Endothelial cell of umbilical vein (primary cell): ENCODE measurements at regions not wholly inside any gene's neighbourhood (a gene's known extent, or its start where the extent isn't known, plus 50 kb on each side); places are given as distances from the start of the nearest gene placed in this dataset.

ENCODE experiments used
- BruUV-seq: library from RNA; stranded (reverse); fragments of 400-500 nt; replicated peaks from 2 replicates; lab custom pipeline; 2021; lab: Mats Ljungman, UMichigan
- CTCF ChIA-PET: fragments of 300-600, 350-600 bp; sonication (Branson Sonifier 250); formaldehyde crosslinking; loops from one replicate; lab custom pipeline; 2021; ENCODE audit warnings: antibody characterized with exemption, inconsistent platforms; lab: Charles Lee
- POLR2A ChIA-PET: fragments of 300-600, 350-600 bp; sonication (Branson Sonifier 250); formaldehyde crosslinking; loops from one replicate; lab custom pipeline; 2021; ENCODE audit warnings: antibody characterized with exemption, inconsistent platforms; lab: Charles Lee
- DNase-seq: peaks from one replicate; pipeline ENCODE4 v3.0.0-alpha.2; 2011; ENCODE audit warnings: low read depth, low spot score
- FAIRE-seq: peaks from 2 replicates; lab custom pipeline; 2011; peaks lifted over from hg19 to GRCh38; lab: Jason Lieb, UNC
- H2AFZ ChIP-seq: 2 replicates; pipeline ENCODE4 v1.6.0; 2012; ENCODE audit warnings: low read depth, low read length, control low read depth, inconsistent platforms
- H3K27ac ChIP-seq: 2 replicates; pipeline ENCODE4 v1.5.1; 2011; ENCODE audit warnings: low read depth, mild to moderate bottlenecking, control low read depth, low read length, moderate library complexity; ENCODE audit not compliant: insufficient read depth
- H3K27me3 ChIP-seq, 2 experiments: 2 replicates each; pipeline versions ENCODE4 v1.6.0 to v1.6.1; 2011; ENCODE audit warnings: low read length in 2 of 2, mixed read lengths in 1 of 2; ENCODE audit not compliant: control insufficient read depth in 2 of 2, insufficient read depth in 2 of 2
- H3K36me3 ChIP-seq, 2 experiments: 2 replicates in 1 of 2; 3 replicates in 1 of 2; pipeline ENCODE4 v1.5.1; 2011; ENCODE audit warnings: low read length in 2 of 2, mild to moderate bottlenecking in 1 of 2, moderate library complexity in 1 of 2; ENCODE audit not compliant: control insufficient read depth in 2 of 2, insufficient read depth in 2 of 2; ENCODE audit errors: extremely low read depth in 1 of 2
- H3K4me1 ChIP-seq: 3 replicates; pipeline ENCODE4 v1.5.1; 2011; ENCODE audit warnings: mild to moderate bottlenecking, low read length; ENCODE audit not compliant: control insufficient read depth, insufficient read depth; ENCODE audit errors: extremely low read depth
- H3K4me2 ChIP-seq: 2 replicates; pipeline ENCODE4 v1.6.1; 2011; ENCODE audit warnings: low read length, control low read depth, mixed read lengths; ENCODE audit not compliant: insufficient read depth
- H3K4me3 ChIP-seq, 3 experiments: fragments of 200-600 bp in 1 of 3; sonication (generic), shearing (Covaris generic) in 1 of 3; replicated peaks in 1 of 3; 2 replicates each; pipeline ENCODE4 v1.5.1; 2011 to 2016; ENCODE audit warnings: control low read depth in 3 of 3, low read length in 3 of 3, mild to moderate bottlenecking in 2 of 3, inconsistent platforms in 1 of 3, low read depth in 1 of 3, moderate library complexity in 1 of 3; ENCODE audit not compliant: insufficient read depth in 1 of 3
- H3K79me2 ChIP-seq: 2 replicates; pipeline ENCODE4 v1.6.0; 2012; ENCODE audit warnings: low read length, inconsistent platforms; ENCODE audit not compliant: control insufficient read depth, insufficient read depth
- H3K9ac ChIP-seq: replicated peaks from 2 replicates; pipeline ENCODE3; 2011; ENCODE audit warnings: low read length, control low read depth; ENCODE audit not compliant: insufficient read depth; ENCODE audit errors: extremely low read depth
- H3K9me1 ChIP-seq: replicated peaks from 3 replicates; pipeline ENCODE4 v1.6.0; 2011; ENCODE audit warnings: mild to moderate bottlenecking, low read length; ENCODE audit not compliant: control insufficient read depth, insufficient read depth; ENCODE audit errors: extremely low read depth
- H3K9me3 ChIP-seq: replicated peaks from 2 replicates; pipeline ENCODE4 v1.5.1; 2012; ENCODE audit warnings: low read length, inconsistent platforms; ENCODE audit not compliant: control insufficient read depth, insufficient read depth
- H4K20me1 ChIP-seq: replicated peaks from 2 replicates; pipeline ENCODE3; 2011; ENCODE audit warnings: mild to moderate bottlenecking, low read length; ENCODE audit not compliant: control insufficient read depth, insufficient read depth; ENCODE audit errors: extremely low read depth
- EZH2 ChIP-seq: IDR thresholded peaks from 2 replicates; pipeline ENCODE4 v1.6.1; 2012; ENCODE audit warnings: borderline replicate concordance, low read depth, mild to moderate bottlenecking, moderate library complexity, low read length, inconsistent platforms; ENCODE audit not compliant: severe bottlenecking
- FOS ChIP-seq: IDR thresholded peaks from 2 replicates; pipeline ENCODE4 v1.6.1; 2011; ENCODE audit warnings: mild to moderate bottlenecking, low read length, moderate library complexity, borderline replicate concordance; ENCODE audit not compliant: insufficient read depth
- GATA2 ChIP-seq: IDR thresholded peaks from 2 replicates; pipeline ENCODE4 v1.7.0; 2011; ENCODE audit warnings: low read depth, mild to moderate bottlenecking, moderate library complexity, mixed read lengths, low read length; ENCODE audit not compliant: insufficient read length, insufficient read depth
- JUN ChIP-seq: IDR thresholded peaks from 2 replicates; pipeline ENCODE4 v1.6.1; 2011; ENCODE audit warnings: borderline replicate concordance, low read depth; ENCODE audit not compliant: insufficient read length, insufficient read depth
- MYC ChIP-seq: IDR thresholded peaks from one replicate; pipeline ENCODE4 v1.6.1; 2011; ENCODE audit warnings: mild to moderate bottlenecking, low read depth, low read length
- POLR2A ChIP-seq: IDR thresholded peaks from 2 replicates; pipeline ENCODE4 v1.6.1; 2012; ENCODE audit warnings: low read depth, mild to moderate bottlenecking, control low read depth, low read length
- POLR2AphosphoS5 ChIP-seq: IDR thresholded peaks from 2 replicates; pipeline ENCODE4 v1.6.1; 2012; ENCODE audit warnings: low read depth, mild to moderate bottlenecking, control low read depth, low read length, moderate library complexity; ENCODE audit not compliant: insufficient read depth
- dilution Hi-C: fragments of 300-500 bp; cut with MboI; formaldehyde crosslinking; loops from one replicate; pipeline ENCODE4 v1.15.0; 2019; ENCODE audit warnings: low sequenced_read_pairs; ENCODE audit not compliant: extremely low pct_ligation_motif_present
- intact Hi-C: fragments of 100-400 bp; cut with micrococcal nuclease; formaldehyde crosslinking; loops from one replicate; pipeline ENCODE4 v1.10.0; 2022
- TF ChIP-seq, protein P1 (sequence below), 2 donors: IDR thresholded peaks; 1 replicate in 1 of 2; 2 replicates in 1 of 2; pipeline ENCODE4 v1.5.1; 2011; ENCODE audit warnings: low read length in 2 of 2, mild to moderate bottlenecking in 2 of 2, moderate library complexity in 2 of 2, control low read depth in 1 of 2, inconsistent platforms in 1 of 2, low read depth in 1 of 2; ENCODE audit not compliant: insufficient read depth in 1 of 2; ENCODE audit errors: extremely low read depth in 1 of 2
- TF ChIP-seq, protein P2 (sequence below): IDR thresholded peaks from 2 replicates; pipeline ENCODE4 v1.6.1; 2011; ENCODE audit not compliant: insufficient read depth, insufficient read length

- Histone ChIP-seq H3K4me2 (no peak overlapping the region), H3K27me3 (no peaks in the 10 kb centered on the region), H3K27ac (no peak overlapping the region), H3K9ac (no peak overlapping the region), H3K79me2 (no peaks in the 10 kb centered on the region), H3K9me3 (no peaks in the 10 kb centered on the region), H2AFZ (no peak overlapping the region), H3K4me3 (no peak overlapping the region), H3K9me1 (no peaks in the 10 kb centered on the region), H4K20me1 (no peaks in the 10 kb centered on the region), H3K4me1 (no peaks in the 10 kb centered on the region), H3K36me3 (no peaks in the 10 kb centered on the region)
- ChIA-PET CTCF (no interaction called here), POLR2A (no interaction called here)
- FAIRE-seq, result no peak
- no TSS peak for BruUV-seq
- intact Hi-C loops (no loop called here), dilution Hi-C loops (no loop called here)
- no peak for DNase-seq
- TF ChIP-seq MYC, result no peak
- no peak for TF ChIP-seq EZH2
- no peak for TF ChIP-seq JUN
- no peak for TF ChIP-seq GATA2
- TF ChIP-seq, protein P1, sequence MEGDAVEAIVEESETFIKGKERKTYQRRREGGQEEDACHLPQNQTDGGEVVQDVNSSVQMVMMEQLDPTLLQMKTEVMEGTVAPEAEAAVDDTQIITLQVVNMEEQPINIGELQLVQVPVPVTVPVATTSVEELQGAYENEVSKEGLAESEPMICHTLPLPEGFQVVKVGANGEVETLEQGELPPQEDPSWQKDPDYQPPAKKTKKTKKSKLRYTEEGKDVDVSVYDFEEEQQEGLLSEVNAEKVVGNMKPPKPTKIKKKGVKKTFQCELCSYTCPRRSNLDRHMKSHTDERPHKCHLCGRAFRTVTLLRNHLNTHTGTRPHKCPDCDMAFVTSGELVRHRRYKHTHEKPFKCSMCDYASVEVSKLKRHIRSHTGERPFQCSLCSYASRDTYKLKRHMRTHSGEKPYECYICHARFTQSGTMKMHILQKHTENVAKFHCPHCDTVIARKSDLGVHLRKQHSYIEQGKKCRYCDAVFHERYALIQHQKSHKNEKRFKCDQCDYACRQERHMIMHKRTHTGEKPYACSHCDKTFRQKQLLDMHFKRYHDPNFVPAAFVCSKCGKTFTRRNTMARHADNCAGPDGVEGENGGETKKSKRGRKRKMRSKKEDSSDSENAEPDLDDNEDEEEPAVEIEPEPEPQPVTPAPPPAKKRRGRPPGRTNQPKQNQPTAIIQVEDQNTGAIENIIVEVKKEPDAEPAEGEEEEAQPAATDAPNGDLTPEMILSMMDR (IDR thresholded peaks at IDR 0.05; ENCODE audit: extremely low read depth in 1 of 2, insufficient read depth in 1 of 2, low read depth in 1 of 2, low read length in 2 of 2), result no peak
- no peak for TF ChIP-seq POLR2A
- no peak for TF ChIP-seq POLR2AphosphoS5
- TF ChIP-seq, protein P2, sequence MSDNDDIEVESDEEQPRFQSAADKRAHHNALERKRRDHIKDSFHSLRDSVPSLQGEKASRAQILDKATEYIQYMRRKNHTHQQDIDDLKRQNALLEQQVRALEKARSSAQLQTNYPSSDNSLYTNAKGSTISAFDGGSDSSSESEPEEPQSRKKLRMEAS, result no peak
- TF ChIP-seq FOS, result no peak
Measured at GRCh38 chr3:20604659-20605058, 418.7 kb upstream of the SGO1 start.
